ENCODE measurements at regions not wholly inside any gene's neighbourhood (a gene's known extent, or its start where the extent isn't known, plus 50 kb on each side); places are given as distances from the start of the nearest gene placed in this dataset.

- TF ChIP-seq, protein P1, sequence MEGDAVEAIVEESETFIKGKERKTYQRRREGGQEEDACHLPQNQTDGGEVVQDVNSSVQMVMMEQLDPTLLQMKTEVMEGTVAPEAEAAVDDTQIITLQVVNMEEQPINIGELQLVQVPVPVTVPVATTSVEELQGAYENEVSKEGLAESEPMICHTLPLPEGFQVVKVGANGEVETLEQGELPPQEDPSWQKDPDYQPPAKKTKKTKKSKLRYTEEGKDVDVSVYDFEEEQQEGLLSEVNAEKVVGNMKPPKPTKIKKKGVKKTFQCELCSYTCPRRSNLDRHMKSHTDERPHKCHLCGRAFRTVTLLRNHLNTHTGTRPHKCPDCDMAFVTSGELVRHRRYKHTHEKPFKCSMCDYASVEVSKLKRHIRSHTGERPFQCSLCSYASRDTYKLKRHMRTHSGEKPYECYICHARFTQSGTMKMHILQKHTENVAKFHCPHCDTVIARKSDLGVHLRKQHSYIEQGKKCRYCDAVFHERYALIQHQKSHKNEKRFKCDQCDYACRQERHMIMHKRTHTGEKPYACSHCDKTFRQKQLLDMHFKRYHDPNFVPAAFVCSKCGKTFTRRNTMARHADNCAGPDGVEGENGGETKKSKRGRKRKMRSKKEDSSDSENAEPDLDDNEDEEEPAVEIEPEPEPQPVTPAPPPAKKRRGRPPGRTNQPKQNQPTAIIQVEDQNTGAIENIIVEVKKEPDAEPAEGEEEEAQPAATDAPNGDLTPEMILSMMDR (conservative IDR thresholded peaks at IDR 0.05 in 1 of 2, IDR thresholded peaks at IDR 0.05 in 1 of 2; ENCODE audit: low read depth in 1 of 2, low read length in 2 of 2): no peak
- no peak for TF ChIP-seq EZH2 (IDR thresholded peaks at IDR 0.05; ENCODE audit: low read length, missing control alignments)
These were observed 1387.4 kb downstream of the FSCB start for GRCh38 chr14:43119672-43120071.
